Subcutaneous abdominal adipose tissue (tissue), 5 donors: ENCODE measurements at regions not wholly inside any gene's neighbourhood (a gene's known extent, or its start where the extent isn't known, plus 50 kb on each side); places are given as distances from the start of the nearest gene placed in this dataset.

Experiments
- H3K27ac ChIP-seq: one replicate; pipeline ENCODE4 v1.7.0; 2013; ENCODE audit warnings: low read depth, mild to moderate bottlenecking, inconsistent platforms, low read length, moderate library complexity
- H3K27me3 ChIP-seq, 5 donors: one replicate each; pipeline ENCODE4 v1.7.0; 2013; ENCODE audit warnings: low read length in 5 of 5, inconsistent platforms in 1 of 5; ENCODE audit not compliant: control insufficient read depth in 5 of 5, insufficient read depth in 4 of 5
- H3K36me3 ChIP-seq, 5 donors: one replicate each; pipeline ENCODE4 v1.7.0; 2013; ENCODE audit warnings: low read length in 5 of 5; ENCODE audit not compliant: control insufficient read depth in 5 of 5, insufficient read depth in 5 of 5
- H3K4me1 ChIP-seq, 5 donors: one replicate each; pipeline ENCODE4 v1.7.0; 2013; ENCODE audit warnings: low read length in 5 of 5, mild to moderate bottlenecking in 3 of 5, moderate library complexity in 1 of 5; ENCODE audit not compliant: control insufficient read depth in 5 of 5, insufficient read depth in 5 of 5
- H3K4me3 ChIP-seq, 5 donors: one replicate each; pipeline ENCODE4 v1.7.0; 2013; ENCODE audit warnings: low read length in 5 of 5, low read depth in 1 of 5
- H3K9ac ChIP-seq, 5 donors: one replicate each; pipeline ENCODE4 v1.7.0; 2013; ENCODE audit warnings: low read length in 5 of 5, mild to moderate bottlenecking in 4 of 5, moderate library complexity in 3 of 5
- H3K9me3 ChIP-seq, 5 donors: one replicate each; pipeline ENCODE4 v1.7.0; 2013; ENCODE audit warnings: low read length in 5 of 5; ENCODE audit not compliant: control insufficient read depth in 5 of 5
- donor health status: healthy.
- donor health status: healthy.
- donor health status: healthy.
- donor health status: healthy.
- donor health status: healthy.

- Histone ChIP-seq H3K27ac (no peak overlapping the region), H3K4me1 (no peaks in the 10 kb centered on the region), H3K9me3 (no peaks in the 10 kb centered on the region), H3K9ac (no peak overlapping the region), H3K36me3 (no peaks in the 10 kb centered on the region), H3K27me3 (no peaks in the 10 kb centered on the region), H3K4me3 (no peak overlapping the region)
Measured at GRCh38 chr7:118072893-118073674, 110.9 kb upstream of the LSM8 start.

DNA sequence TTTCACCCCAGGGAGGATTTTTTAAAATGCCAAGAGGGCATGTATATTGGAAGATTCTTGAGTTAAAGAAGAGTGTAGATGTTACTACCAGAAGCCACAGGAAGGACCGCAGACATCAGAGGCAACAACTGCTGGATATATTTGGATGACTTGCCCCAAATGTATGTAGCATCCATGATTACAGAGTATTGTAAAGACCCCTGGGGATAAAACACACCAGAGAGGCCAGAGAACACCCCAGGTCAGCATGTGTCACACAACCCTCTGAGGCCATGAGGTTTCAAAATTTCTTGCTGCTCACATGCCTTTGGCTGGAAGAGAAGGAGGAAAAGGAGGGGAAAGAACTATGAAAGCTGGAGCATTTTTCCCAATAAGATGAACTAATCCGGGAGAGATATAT, 108.0 kb upstream of the LSM8 start:
- no peak overlapping the region for H3K27ac ChIP-seq
- H3K36me3 ChIP-seq: no peaks in the 10 kb centered on the region
- H3K4me3 ChIP-seq: no peak overlapping the region
- H3K9ac ChIP-seq: no peak overlapping the region
- no peaks in the 10 kb centered on the region for H3K4me1 ChIP-seq
- H3K27me3 ChIP-seq: no peaks in the 10 kb centered on the region
- H3K9me3 ChIP-seq: no peaks in the 10 kb centered on the region

DNA sequence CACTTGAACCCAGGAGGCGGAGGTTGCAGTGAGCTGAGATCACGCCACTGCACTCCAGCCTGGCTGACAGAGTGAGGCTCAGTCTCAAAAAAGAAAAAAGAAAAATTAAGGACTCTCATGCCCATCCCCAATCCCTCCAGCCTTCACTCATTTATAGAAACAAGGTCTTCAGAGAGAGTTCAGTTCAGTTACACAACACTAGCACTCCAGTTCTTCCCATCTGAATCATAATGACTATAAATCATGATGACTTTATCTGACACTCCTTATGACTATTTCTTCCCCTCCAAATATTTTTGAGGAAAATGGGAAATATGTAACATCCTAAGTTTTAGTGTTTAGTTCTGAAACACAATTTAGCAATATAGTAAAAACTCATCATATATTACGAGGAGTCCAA, 107.4 kb upstream of the LSM8 start:
- no peaks in the 10 kb centered on the region for H3K9me3 ChIP-seq

DNA sequence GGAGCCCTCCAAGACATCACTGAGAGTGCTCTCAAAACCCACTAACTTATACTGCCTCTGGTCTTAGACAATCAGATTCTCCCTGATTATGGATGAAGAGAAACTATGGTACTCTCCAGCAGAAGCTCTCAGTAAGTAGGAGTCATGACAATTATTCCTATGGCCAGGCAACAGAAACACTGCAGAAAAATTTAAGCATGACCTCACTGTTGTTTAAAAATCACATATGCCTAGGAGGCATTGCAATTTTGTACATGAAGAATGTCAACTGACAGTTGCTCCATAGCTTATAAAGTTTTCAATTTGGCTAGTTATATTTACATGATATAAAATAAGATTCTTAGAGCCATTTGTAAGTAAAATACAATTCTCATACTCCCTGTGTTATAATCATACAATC, 105.9 kb upstream of the LSM8 start:
- no peaks in the 10 kb centered on the region for H3K9me3 ChIP-seq
- H3K27me3 ChIP-seq: no peaks in the 10 kb centered on the region
- H3K27ac ChIP-seq: no peak overlapping the region
- H3K36me3 ChIP-seq: no peaks in the 10 kb centered on the region
- H3K4me1 ChIP-seq: no peaks in the 10 kb centered on the region
- no peak overlapping the region for H3K9ac ChIP-seq
- H3K4me3 ChIP-seq: no peak overlapping the region

More for the DNA sequence above, 107.4 kb upstream of the LSM8 start:
- Histone ChIP-seq H3K36me3 (no peaks in the 10 kb centered on the region), H3K9ac (no peak overlapping the region), H3K27ac (no peak overlapping the region), H3K27me3 (no peaks in the 10 kb centered on the region), H3K4me3 (no peak overlapping the region), H3K4me1 (no peaks in the 10 kb centered on the region)

DNA sequence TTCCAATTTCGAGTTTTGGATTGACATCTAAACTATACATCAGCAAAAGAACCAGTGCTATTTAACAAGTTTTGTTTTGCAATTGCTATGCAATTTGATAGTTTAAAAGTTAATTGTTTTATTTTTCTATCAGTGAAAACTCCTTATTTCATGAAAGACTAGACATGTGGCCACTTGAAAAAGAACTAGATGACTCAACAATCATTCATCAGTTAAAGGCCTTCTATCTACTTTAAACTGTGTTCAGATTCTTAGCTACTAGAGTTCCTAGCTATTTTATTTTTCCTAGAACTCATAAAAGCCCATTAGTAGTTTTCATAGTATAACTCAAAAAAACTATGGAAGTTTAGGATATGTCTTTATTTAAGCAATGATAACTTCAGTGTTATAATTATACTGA, 104.6 kb upstream of the LSM8 start:
- no peaks in the 10 kb centered on the region for H3K36me3 ChIP-seq
- H3K4me3 ChIP-seq: no peak overlapping the region
- H3K27ac ChIP-seq: no peak overlapping the region
- no peaks in the 10 kb centered on the region for H3K27me3 ChIP-seq
- H3K9ac ChIP-seq: no peak overlapping the region
- H3K9me3 ChIP-seq: no peaks in the 10 kb centered on the region
- no peaks in the 10 kb centered on the region for H3K4me1 ChIP-seq

DNA sequence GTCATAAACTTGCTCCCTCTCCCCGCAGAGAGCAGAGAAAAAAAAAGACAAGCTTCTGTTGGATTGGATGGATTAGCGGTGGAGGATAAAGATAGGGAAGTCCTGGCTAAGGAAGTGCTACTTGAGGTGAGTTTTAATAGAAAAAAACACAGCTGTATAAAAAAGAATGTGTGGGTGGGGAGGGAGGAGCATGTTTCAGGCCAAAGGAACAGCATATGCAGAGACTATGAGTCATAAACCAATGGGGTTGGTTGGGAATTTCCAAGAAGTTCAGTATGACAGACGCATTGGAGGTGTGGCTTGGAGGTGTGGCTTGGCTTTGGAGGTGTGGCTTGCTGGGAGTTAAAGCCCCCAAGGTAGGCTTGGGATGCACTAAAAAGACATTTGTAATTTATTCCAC, 103.0 kb upstream of the LSM8 start:
- Histone ChIP-seq H3K27me3 (no peaks in the 10 kb centered on the region), H3K36me3 (no peaks in the 10 kb centered on the region), H3K4me1 (no peaks in the 10 kb centered on the region), H3K9me3 (no peaks in the 10 kb centered on the region), H3K9ac (no peak overlapping the region), H3K4me3 (no peak overlapping the region), H3K27ac (no peak overlapping the region)

GRCh38 chr7:118082506-118082905, 101.5 kb upstream of the LSM8 start:
- H3K4me1 ChIP-seq: no peaks in the 10 kb centered on the region
- no peaks in the 10 kb centered on the region for H3K36me3 ChIP-seq
- no peak overlapping the region for H3K27ac ChIP-seq
- peaks cover 0 to 3% (median 0%) of the 10 kb centered on the region in 5 donors for H3K27me3 ChIP-seq
- H3K9me3 ChIP-seq: no peaks in the 10 kb centered on the region
- no peak overlapping the region for H3K4me3 ChIP-seq
- H3K9ac ChIP-seq: no peak overlapping the region

DNA sequence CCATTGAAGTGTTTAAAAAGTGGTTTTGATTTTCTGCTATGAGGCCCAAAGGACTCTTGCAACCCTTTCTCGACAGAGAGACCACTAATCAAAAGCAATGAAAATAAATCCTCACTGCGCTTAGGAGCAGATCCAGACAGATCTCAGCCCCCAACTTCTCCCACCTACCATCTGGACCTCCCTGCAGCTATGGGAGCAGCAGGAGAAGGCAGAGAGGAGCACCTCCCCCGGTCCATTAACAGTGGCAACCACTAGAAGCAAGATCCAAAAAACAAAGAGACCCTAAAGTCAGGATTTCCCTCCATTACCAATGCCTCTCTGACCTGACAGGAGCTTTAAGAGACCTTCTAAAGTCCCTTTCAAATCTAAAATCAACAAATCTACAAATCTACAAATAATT, 99.0 kb upstream of the LSM8 start:
- Histone ChIP-seq H3K9me3 (no peaks in the 10 kb centered on the region), H3K4me1 (no peaks in the 10 kb centered on the region), H3K27me3 (peaks cover 0 to 3% (median 0%) of the 10 kb centered on the region in 5 donors), H3K36me3 (no peaks in the 10 kb centered on the region), H3K27ac (no peak overlapping the region), H3K4me3 (no peak overlapping the region), H3K9ac (no peak overlapping the region)

- peaks cover 0 to 3% (median 0%) of the 10 kb centered on the region in 5 donors for H3K27me3 ChIP-seq
- no peak overlapping the region for H3K4me3 ChIP-seq
- H3K4me1 ChIP-seq: no peaks in the 10 kb centered on the region
- no peak overlapping the region for H3K9ac ChIP-seq
- H3K36me3 ChIP-seq: no peaks in the 10 kb centered on the region
- no peak overlapping the region for H3K27ac ChIP-seq
- H3K9me3 ChIP-seq: no peaks in the 10 kb centered on the region
Measured at GRCh38 chr7:118087126-118087525, 96.8 kb upstream of the LSM8 start.

- H3K36me3 ChIP-seq: no peaks in the 10 kb centered on the region
- H3K4me3 ChIP-seq: no peak overlapping the region
- H3K27ac ChIP-seq: no peak overlapping the region
- H3K4me1 ChIP-seq: no peaks in the 10 kb centered on the region
- H3K27me3 ChIP-seq: no peaks in the 10 kb centered on the region
- no peaks in the 10 kb centered on the region for H3K9me3 ChIP-seq
- no peak overlapping the region for H3K9ac ChIP-seq
Measured at GRCh38 chr7:118094044-118094443, 89.9 kb upstream of the LSM8 start.
